Liver (tissue), 8 donors: ENCODE measurements at regions not wholly inside any gene's neighbourhood (a gene's known extent, or its start where the extent isn't known, plus 50 kb on each side); places are given as distances from the start of the nearest gene placed in this dataset.

Experiments
- DNase-seq: peaks from one replicate; pipeline ENCODE4 v3.0.0-alpha.2; 2017; ENCODE audit warnings: low spot score
- H3K27ac ChIP-seq, 2 donors: one replicate each; pipeline ENCODE4 v1.7.0; 2013; ENCODE audit warnings: inconsistent platforms in 2 of 2, low read length in 2 of 2, control low read depth in 1 of 2, low read depth in 1 of 2, mild to moderate bottlenecking in 1 of 2
- H3K27me3 ChIP-seq, 4 donors: one replicate each; pipeline versions ENCODE4 v1.6.1 to v1.7.0; 2013; ENCODE audit warnings: low read length in 3 of 4, inconsistent platforms in 1 of 4, mild to moderate bottlenecking in 1 of 4, moderate library complexity in 1 of 4; ENCODE audit not compliant: control insufficient read depth in 4 of 4, insufficient read depth in 4 of 4
- H3K36me3 ChIP-seq, 4 donors: one replicate each; pipeline versions ENCODE4 v1.6.1 to v1.7.0; 2013; ENCODE audit warnings: low read length in 3 of 4, mild to moderate bottlenecking in 3 of 4, low read depth in 1 of 4, moderate library complexity in 1 of 4; ENCODE audit not compliant: control insufficient read depth in 4 of 4, insufficient read depth in 3 of 4
- H3K4me1 ChIP-seq, 4 donors: one replicate each; pipeline versions ENCODE4 v1.6.1 to v1.7.0; 2013; ENCODE audit warnings: low read length in 3 of 4, mild to moderate bottlenecking in 3 of 4, moderate library complexity in 1 of 4; ENCODE audit not compliant: control insufficient read depth in 4 of 4, insufficient read depth in 4 of 4
- H3K4me3 ChIP-seq, 3 donors: one replicate each; pipeline versions ENCODE4 v1.6.1 to v1.7.0; 2013; ENCODE audit warnings: low read length in 3 of 3, control low read depth in 1 of 3, low read depth in 1 of 3, mild to moderate bottlenecking in 1 of 3
- H3K9ac ChIP-seq, 2 donors: one replicate each; pipeline ENCODE4 v1.7.0; 2013; ENCODE audit warnings: low read length in 2 of 2, mild to moderate bottlenecking in 2 of 2, moderate library complexity in 2 of 2, control low read depth in 1 of 2, low read depth in 1 of 2
- H3K9me3 ChIP-seq, 4 donors: one replicate each; pipeline versions ENCODE4 v1.6.1 to v1.7.0; 2013; ENCODE audit warnings: low read length in 3 of 4; ENCODE audit not compliant: control insufficient read depth in 4 of 4
- FOXA1 ChIP-seq: IDR thresholded peaks from 2 replicates; pipeline ENCODE4 v1.6.1; 2016; ENCODE audit warnings: antibody characterized with exemption
- FOXA2 ChIP-seq: IDR thresholded peaks from 2 replicates; pipeline ENCODE4 v1.6.1; 2016; ENCODE audit warnings: antibody characterized with exemption
- HNF4A ChIP-seq, 2 donors: conservative IDR thresholded peaks; 2 replicates each; pipeline ENCODE4 v1.6.1; 2016; ENCODE audit warnings: antibody characterized with exemption in 2 of 2, mild to moderate bottlenecking in 2 of 2
- HNF4G ChIP-seq: IDR thresholded peaks from 2 replicates; pipeline ENCODE4 v1.6.1; 2016; ENCODE audit warnings: antibody characterized with exemption
- JUND ChIP-seq, 2 donors: IDR thresholded peaks; 2 replicates each; pipeline ENCODE4 v1.6.1; 2016; ENCODE audit warnings: antibody characterized with exemption in 2 of 2
- RAD21 ChIP-seq, 2 donors: IDR thresholded peaks; 2 replicates each; pipeline ENCODE4 v1.6.1; 2016; ENCODE audit warnings: antibody characterized with exemption in 2 of 2, mild to moderate bottlenecking in 2 of 2
- RXRA ChIP-seq, 2 donors: IDR thresholded peaks; 2 replicates each; pipeline ENCODE4 v1.6.1; 2017 to 2018; ENCODE audit warnings: antibody characterized with exemption in 2 of 2, mild to moderate bottlenecking in 1 of 2
- SP1 ChIP-seq: IDR thresholded peaks from 2 replicates; pipeline ENCODE4 v1.6.1; 2018; ENCODE audit warnings: antibody characterized with exemption, mild to moderate bottlenecking
- TAF1 ChIP-seq: conservative IDR thresholded peaks from 2 replicates; pipeline ENCODE4 v1.6.1; 2016; ENCODE audit warnings: antibody characterized with exemption, mild to moderate bottlenecking
- WGBS: extraction: QIAGEN DNeasy Blood & Tissue Kit; methylation state at CpG from one replicate; pipeline ENCODE4 v1.1.7; 2013; 5-methylcytosine and 5-hydroxymethylcytosine counted together
- TF ChIP-seq, protein P1 (sequence below): IDR thresholded peaks from 2 replicates; pipeline ENCODE4 v1.6.1; 2016; ENCODE audit warnings: antibody characterized with exemption
- TF ChIP-seq, protein P2 (sequence below): IDR thresholded peaks from 2 replicates; pipeline ENCODE4 v1.6.1; 2016; ENCODE audit warnings: antibody characterized with exemption, mild to moderate bottlenecking
- TF ChIP-seq, protein P3 (sequence below): fragments of 150-350 bp; IDR thresholded peaks from 2 replicates; pipeline ENCODE4 v1.5.1; 2017; ENCODE audit warnings: improper control_type of control experiment, low read depth, low read length; ENCODE audit not compliant: missing input control
- TF ChIP-seq, protein P4 (sequence below): IDR thresholded peaks from 2 replicates; pipeline ENCODE4 v1.6.1; 2016; ENCODE audit warnings: antibody characterized with exemption
- donor health status: healthy.
- donor health status: healthy.
- donor health status: healthy.
- donor health status: healthy.
- donor health status: healthy.

DNA sequence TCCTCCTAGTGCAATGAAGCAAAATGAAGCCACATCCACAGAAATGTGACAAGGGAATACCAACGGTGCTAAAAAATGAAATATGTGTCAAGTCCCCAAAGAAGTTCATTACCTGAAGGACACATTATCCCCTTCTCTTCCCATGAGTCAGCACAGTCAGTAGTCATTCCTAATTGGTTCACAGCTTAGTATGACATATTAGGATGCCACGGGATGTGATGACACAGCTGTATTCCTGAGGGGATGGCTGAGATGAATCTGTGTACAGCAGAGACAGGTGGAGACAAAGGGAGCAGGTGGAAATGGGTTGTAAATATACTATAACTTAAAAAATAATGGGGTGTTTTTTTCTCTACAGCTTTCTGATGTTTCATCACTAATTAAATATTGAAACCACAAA is 273.4 kb downstream of the ARRDC4 start (continued):
- TF ChIP-seq, protein P1, sequence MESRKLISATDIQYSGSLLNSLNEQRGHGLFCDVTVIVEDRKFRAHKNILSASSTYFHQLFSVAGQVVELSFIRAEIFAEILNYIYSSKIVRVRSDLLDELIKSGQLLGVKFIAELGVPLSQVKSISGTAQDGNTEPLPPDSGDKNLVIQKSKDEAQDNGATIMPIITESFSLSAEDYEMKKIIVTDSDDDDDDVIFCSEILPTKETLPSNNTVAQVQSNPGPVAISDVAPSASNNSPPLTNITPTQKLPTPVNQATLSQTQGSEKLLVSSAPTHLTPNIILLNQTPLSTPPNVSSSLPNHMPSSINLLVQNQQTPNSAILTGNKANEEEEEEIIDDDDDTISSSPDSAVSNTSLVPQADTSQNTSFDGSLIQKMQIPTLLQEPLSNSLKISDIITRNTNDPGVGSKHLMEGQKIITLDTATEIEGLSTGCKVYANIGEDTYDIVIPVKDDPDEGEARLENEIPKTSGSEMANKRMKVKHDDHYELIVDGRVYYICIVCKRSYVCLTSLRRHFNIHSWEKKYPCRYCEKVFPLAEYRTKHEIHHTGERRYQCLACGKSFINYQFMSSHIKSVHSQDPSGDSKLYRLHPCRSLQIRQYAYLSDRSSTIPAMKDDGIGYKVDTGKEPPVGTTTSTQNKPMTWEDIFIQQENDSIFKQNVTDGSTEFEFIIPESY = no peak
- no peak for TF ChIP-seq HNF4G
- no peak for TF ChIP-seq RAD21 (IDR thresholded peaks at IDR 0.05)

DNA sequence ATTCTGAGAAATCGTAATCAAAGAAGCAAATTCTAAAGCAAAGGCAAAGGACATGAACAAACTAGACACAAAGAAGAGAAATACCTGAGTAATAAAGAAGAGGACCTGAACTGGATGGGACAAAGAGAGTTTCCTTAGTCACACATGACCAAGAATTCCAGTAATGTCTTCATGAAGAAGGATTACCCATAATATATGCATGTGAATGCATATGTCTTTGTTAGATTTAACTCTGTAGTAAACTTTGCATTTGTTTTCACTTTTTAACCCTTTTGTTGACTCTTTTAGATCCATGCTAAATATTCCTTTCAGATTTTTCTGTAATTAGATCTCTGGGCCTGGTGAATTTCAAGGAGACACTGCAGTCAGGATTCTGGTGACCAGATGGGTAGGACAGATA is 279.8 kb downstream of the ARRDC4 start:
- TF ChIP-seq, protein P2, sequence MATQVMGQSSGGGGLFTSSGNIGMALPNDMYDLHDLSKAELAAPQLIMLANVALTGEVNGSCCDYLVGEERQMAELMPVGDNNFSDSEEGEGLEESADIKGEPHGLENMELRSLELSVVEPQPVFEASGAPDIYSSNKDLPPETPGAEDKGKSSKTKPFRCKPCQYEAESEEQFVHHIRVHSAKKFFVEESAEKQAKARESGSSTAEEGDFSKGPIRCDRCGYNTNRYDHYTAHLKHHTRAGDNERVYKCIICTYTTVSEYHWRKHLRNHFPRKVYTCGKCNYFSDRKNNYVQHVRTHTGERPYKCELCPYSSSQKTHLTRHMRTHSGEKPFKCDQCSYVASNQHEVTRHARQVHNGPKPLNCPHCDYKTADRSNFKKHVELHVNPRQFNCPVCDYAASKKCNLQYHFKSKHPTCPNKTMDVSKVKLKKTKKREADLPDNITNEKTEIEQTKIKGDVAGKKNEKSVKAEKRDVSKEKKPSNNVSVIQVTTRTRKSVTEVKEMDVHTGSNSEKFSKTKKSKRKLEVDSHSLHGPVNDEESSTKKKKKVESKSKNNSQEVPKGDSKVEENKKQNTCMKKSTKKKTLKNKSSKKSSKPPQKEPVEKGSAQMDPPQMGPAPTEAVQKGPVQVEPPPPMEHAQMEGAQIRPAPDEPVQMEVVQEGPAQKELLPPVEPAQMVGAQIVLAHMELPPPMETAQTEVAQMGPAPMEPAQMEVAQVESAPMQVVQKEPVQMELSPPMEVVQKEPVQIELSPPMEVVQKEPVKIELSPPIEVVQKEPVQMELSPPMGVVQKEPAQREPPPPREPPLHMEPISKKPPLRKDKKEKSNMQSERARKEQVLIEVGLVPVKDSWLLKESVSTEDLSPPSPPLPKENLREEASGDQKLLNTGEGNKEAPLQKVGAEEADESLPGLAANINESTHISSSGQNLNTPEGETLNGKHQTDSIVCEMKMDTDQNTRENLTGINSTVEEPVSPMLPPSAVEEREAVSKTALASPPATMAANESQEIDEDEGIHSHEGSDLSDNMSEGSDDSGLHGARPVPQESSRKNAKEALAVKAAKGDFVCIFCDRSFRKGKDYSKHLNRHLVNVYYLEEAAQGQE = no peak
- no peak for TF ChIP-seq FOXA2
- no peak for TF ChIP-seq RXRA (IDR thresholded peaks at IDR 0.05)
- TF ChIP-seq TAF1 = no peak
- no peak for TF ChIP-seq RAD21 (IDR thresholded peaks at IDR 0.05)
- TF ChIP-seq SP1 = no peak
- TF ChIP-seq, protein P1 = no peak
- TF ChIP-seq JUND (IDR thresholded peaks at IDR 0.05) = no peak
- TF ChIP-seq, protein P3, sequence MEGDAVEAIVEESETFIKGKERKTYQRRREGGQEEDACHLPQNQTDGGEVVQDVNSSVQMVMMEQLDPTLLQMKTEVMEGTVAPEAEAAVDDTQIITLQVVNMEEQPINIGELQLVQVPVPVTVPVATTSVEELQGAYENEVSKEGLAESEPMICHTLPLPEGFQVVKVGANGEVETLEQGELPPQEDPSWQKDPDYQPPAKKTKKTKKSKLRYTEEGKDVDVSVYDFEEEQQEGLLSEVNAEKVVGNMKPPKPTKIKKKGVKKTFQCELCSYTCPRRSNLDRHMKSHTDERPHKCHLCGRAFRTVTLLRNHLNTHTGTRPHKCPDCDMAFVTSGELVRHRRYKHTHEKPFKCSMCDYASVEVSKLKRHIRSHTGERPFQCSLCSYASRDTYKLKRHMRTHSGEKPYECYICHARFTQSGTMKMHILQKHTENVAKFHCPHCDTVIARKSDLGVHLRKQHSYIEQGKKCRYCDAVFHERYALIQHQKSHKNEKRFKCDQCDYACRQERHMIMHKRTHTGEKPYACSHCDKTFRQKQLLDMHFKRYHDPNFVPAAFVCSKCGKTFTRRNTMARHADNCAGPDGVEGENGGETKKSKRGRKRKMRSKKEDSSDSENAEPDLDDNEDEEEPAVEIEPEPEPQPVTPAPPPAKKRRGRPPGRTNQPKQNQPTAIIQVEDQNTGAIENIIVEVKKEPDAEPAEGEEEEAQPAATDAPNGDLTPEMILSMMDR = no peak
- TF ChIP-seq, protein P4, sequence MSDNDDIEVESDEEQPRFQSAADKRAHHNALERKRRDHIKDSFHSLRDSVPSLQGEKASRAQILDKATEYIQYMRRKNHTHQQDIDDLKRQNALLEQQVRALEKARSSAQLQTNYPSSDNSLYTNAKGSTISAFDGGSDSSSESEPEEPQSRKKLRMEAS = no peak
- no peak for TF ChIP-seq FOXA1
- TF ChIP-seq HNF4A (conservative IDR thresholded peaks at IDR 0.05) = no peak
- no peak for DNase-seq
- Histone ChIP-seq H3K27ac (no peak overlapping the region), H3K9me3 (no peaks in the 10 kb centered on the region), H3K27me3 (no peaks in the 10 kb centered on the region), H3K4me1 (no peaks in the 10 kb centered on the region), H3K9ac (no peak overlapping the region), H3K36me3 (no peaks in the 10 kb centered on the region), H3K4me3 (no peak overlapping the region)
- WGBS = 0% methylated on average over 1 of the region's 1 CpG
